Breast epithelium (tissue), 3 donors: ENCODE measurements at regions not wholly inside any gene's neighbourhood (a gene's known extent, or its start where the extent isn't known, plus 50 kb on each side); places are given as distances from the start of the nearest gene placed in this dataset.

Experiments
- POLR2A ChIP-seq: fragments of 450-650 bp; IDR thresholded peaks from one replicate; pipeline ENCODE4 v1.6.1; 2016; ENCODE audit warnings: antibody characterized with exemption, mild to moderate bottlenecking, moderate library complexity
- POLR2AphosphoS5 ChIP-seq, 3 donors: sonication (generic); formaldehyde crosslinking; IDR thresholded peaks; one replicate each; pipeline ENCODE4 v1.6.1; 2017; ENCODE audit warnings: antibody characterized with exemption in 3 of 3
- TF ChIP-seq, protein P1 (sequence below), 3 donors: fragments of 450-650 bp; IDR thresholded peaks; one replicate each; pipeline ENCODE4 v1.5.1; 2016 to 2017; ENCODE audit warnings: antibody characterized with exemption in 3 of 3, mild to moderate bottlenecking in 3 of 3, moderate library complexity in 3 of 3

- no peak for TF ChIP-seq POLR2A
- no peak for TF ChIP-seq POLR2AphosphoS5 (IDR thresholded peaks at IDR 0.05)
- TF ChIP-seq, protein P1, sequence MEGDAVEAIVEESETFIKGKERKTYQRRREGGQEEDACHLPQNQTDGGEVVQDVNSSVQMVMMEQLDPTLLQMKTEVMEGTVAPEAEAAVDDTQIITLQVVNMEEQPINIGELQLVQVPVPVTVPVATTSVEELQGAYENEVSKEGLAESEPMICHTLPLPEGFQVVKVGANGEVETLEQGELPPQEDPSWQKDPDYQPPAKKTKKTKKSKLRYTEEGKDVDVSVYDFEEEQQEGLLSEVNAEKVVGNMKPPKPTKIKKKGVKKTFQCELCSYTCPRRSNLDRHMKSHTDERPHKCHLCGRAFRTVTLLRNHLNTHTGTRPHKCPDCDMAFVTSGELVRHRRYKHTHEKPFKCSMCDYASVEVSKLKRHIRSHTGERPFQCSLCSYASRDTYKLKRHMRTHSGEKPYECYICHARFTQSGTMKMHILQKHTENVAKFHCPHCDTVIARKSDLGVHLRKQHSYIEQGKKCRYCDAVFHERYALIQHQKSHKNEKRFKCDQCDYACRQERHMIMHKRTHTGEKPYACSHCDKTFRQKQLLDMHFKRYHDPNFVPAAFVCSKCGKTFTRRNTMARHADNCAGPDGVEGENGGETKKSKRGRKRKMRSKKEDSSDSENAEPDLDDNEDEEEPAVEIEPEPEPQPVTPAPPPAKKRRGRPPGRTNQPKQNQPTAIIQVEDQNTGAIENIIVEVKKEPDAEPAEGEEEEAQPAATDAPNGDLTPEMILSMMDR (IDR thresholded peaks at IDR 0.05): no peak
These were observed 307.1 kb downstream of the TSN start for GRCh38 chr2:122062506-122062905.
